Common myeloid progenitor, CD34-positive (primary cell): ENCODE measurements at regions not wholly inside any gene's neighbourhood (a gene's known extent, or its start where the extent isn't known, plus 50 kb on each side); places are given as distances from the start of the nearest gene placed in this dataset.

Experiments
- CTCF ChIA-PET: fragments of 350-600 bp; sonication (Branson Sonifier 250); formaldehyde crosslinking; loops from one replicate; lab custom pipeline; 2021; ENCODE audit warnings: antibody characterized with exemption; lab: Charles Lee
- POLR2A ChIA-PET: fragments of 350-600 bp; sonication (Branson Sonifier 250); formaldehyde crosslinking; loops from one replicate; lab custom pipeline; 2021; ENCODE audit warnings: antibody characterized with exemption; lab: Charles Lee
- DNase-seq, 3 donors: peaks; one replicate each; pipeline versions ENCODE4 v3.0.0 to v3.0.0-alpha.2; 2013
- H3K27ac ChIP-seq, 2 experiments: 1 replicate in 1 of 2; 2 replicates in 1 of 2; pipeline ENCODE4 v1.7.0; 2013; ENCODE audit warnings: inconsistent platforms in 2 of 2, low read length in 2 of 2, mild to moderate bottlenecking in 2 of 2, low read depth in 1 of 2, moderate library complexity in 1 of 2; ENCODE audit not compliant: severe bottlenecking in 2 of 2, insufficient read depth in 1 of 2, poor library complexity in 1 of 2
- H3K27me3 ChIP-seq, 5 experiments: replicated peaks in 2 of 5; 1 replicate in 3 of 5; 2 replicates in 2 of 5; pipeline versions ENCODE4 v1.6.1 to v1.7.0; 2013; ENCODE audit warnings: low read length in 4 of 5, mild to moderate bottlenecking in 2 of 5, moderate library complexity in 2 of 5, inconsistent platforms in 1 of 5; ENCODE audit not compliant: insufficient read depth in 5 of 5, control insufficient read depth in 4 of 5
- H3K36me3 ChIP-seq, 4 experiments: 1 replicate in 2 of 4; 2 replicates in 2 of 4; pipeline versions ENCODE4 v1.6.1 to v1.7.0; 2013; ENCODE audit warnings: low read length in 3 of 4, control low read depth in 1 of 4, mild to moderate bottlenecking in 1 of 4; ENCODE audit not compliant: control insufficient read depth in 4 of 4, insufficient read depth in 4 of 4
- H3K4me1 ChIP-seq, 4 experiments: 1 replicate in 3 of 4; 2 replicates in 1 of 4; pipeline versions ENCODE4 v1.6.1 to v1.7.1; 2013; ENCODE audit warnings: low read length in 3 of 4, mild to moderate bottlenecking in 3 of 4, control low read depth in 1 of 4, inconsistent platforms in 1 of 4, moderate library complexity in 1 of 4; ENCODE audit not compliant: control insufficient read depth in 4 of 4, insufficient read depth in 4 of 4; ENCODE audit errors: control extremely low read depth in 1 of 4
- H3K4me3 ChIP-seq, 7 experiments: 1 replicate in 4 of 7; 2 replicates in 3 of 7; pipeline versions ENCODE4 v1.5.1 to v1.7.0; 2013; ENCODE audit warnings: mild to moderate bottlenecking in 7 of 7, low read length in 6 of 7, moderate library complexity in 6 of 7, inconsistent platforms in 2 of 7, low read depth in 2 of 7, control low read depth in 1 of 7; ENCODE audit not compliant: insufficient read depth in 4 of 7, control insufficient read depth in 1 of 7; ENCODE audit errors: extremely low read depth in 1 of 7
- H3K9me3 ChIP-seq, 5 experiments: 1 replicate in 4 of 5; 2 replicates in 1 of 5; pipeline versions ENCODE4 v1.6.1 to v1.7.1; 2013; ENCODE audit warnings: low read length in 4 of 5, mild to moderate bottlenecking in 2 of 5, inconsistent platforms in 1 of 5, low read depth in 1 of 5, moderate library complexity in 1 of 5; ENCODE audit not compliant: control insufficient read depth in 4 of 5, insufficient read depth in 2 of 5; ENCODE audit errors: control extremely low read depth in 1 of 5
- WGBS: methylation state at CpG from one replicate; pipeline ENCODE4 v1.1.5; 2013; ENCODE audit not compliant: insufficient coverage; 5-methylcytosine and 5-hydroxymethylcytosine counted together

GRCh38 chr4:52299120-52299519, 248.0 kb downstream of the SPATA18 start:
- WGBS = 85% methylated on average over 5 of the region's 7 CpGs
- CTCF ChIA-PET = no interaction called here
- Histone ChIP-seq H3K36me3 (no peaks in the 10 kb centered on the region), H3K4me3 (no peak overlapping the region), H3K9me3 (no peaks in the 10 kb centered on the region), H3K4me1 (no peaks in the 10 kb centered on the region), H3K27ac (no peak overlapping the region), H3K27me3 (peaks cover 0 to 3% (median 0%) of the 10 kb centered on the region in 5 experiments)
- POLR2A ChIA-PET = no interaction called here
- no peak for DNase-seq

- no peaks in the 10 kb centered on the region for H3K27me3 ChIP-seq
- DNase-seq = no peak
- H3K9me3 ChIP-seq = no peaks in the 10 kb centered on the region
- H3K4me3 ChIP-seq = no peak overlapping the region
- no peaks in the 10 kb centered on the region for H3K4me1 ChIP-seq
- H3K36me3 ChIP-seq = no peaks in the 10 kb centered on the region
- ChIA-PET CTCF (no interaction called here), POLR2A (no interaction called here)
- WGBS = no CpG with 5 or more reads among the region's 2 CpGs
- H3K27ac ChIP-seq = no peak overlapping the region
Observed at GRCh38 chr4:52311464-52312125, 260.5 kb downstream of the SPATA18 start.

- CTCF ChIA-PET = no interaction called here
- no peaks in the 10 kb centered on the region for H3K4me1 ChIP-seq
- POLR2A ChIA-PET = no interaction called here
Observed at GRCh38 chr4:52312722-52313121, 261.6 kb downstream of the SPATA18 start.

GRCh38 chr4:52317361-52317879, 266.3 kb downstream of the SPATA18 start:
- no peaks in the 10 kb centered on the region for H3K27me3 ChIP-seq
- H3K4me3 ChIP-seq = no peak overlapping the region
- no peaks in the 10 kb centered on the region for H3K36me3 ChIP-seq
- ChIA-PET CTCF (no interaction called here), POLR2A (no interaction called here)
- no peaks in the 10 kb centered on the region for H3K9me3 ChIP-seq
- H3K27ac ChIP-seq = no peak overlapping the region
- no CpG with 5 or more reads among the region's 3 CpGs for WGBS
- DNase-seq = no peak
- no peaks in the 10 kb centered on the region for H3K4me1 ChIP-seq

More at GRCh38 chr4:52312722-52313121, 261.6 kb downstream of the SPATA18 start:
- no peak for DNase-seq
- Histone ChIP-seq H3K27ac (no peak overlapping the region), H3K4me3 (no peak overlapping the region), H3K9me3 (no peaks in the 10 kb centered on the region), H3K36me3 (no peaks in the 10 kb centered on the region), H3K27me3 (no peaks in the 10 kb centered on the region)
- WGBS = 100% methylated on average over 2 of the region's 2 CpGs

GRCh38 chr4:52317981-52318380, 266.9 kb downstream of the SPATA18 start:
- POLR2A ChIA-PET = no interaction called here
- H3K27ac ChIP-seq = no peak overlapping the region
- no peaks in the 10 kb centered on the region for H3K4me1 ChIP-seq
- no peaks in the 10 kb centered on the region for H3K36me3 ChIP-seq
- no peak overlapping the region for H3K4me3 ChIP-seq
- H3K27me3 ChIP-seq = no peaks in the 10 kb centered on the region
- no peak for DNase-seq
- CTCF ChIA-PET = no interaction called here
- H3K9me3 ChIP-seq = no peaks in the 10 kb centered on the region

GRCh38 chr4:52329894-52330293, 278.8 kb downstream of the SPATA18 start:
- no peak for DNase-seq
- Histone ChIP-seq H3K4me3 (no peak overlapping the region), H3K9me3 (peaks cover 0 to 19% (median 7%) of the 10 kb centered on the region in 5 experiments), H3K27ac (no peak overlapping the region), H3K27me3 (no peaks in the 10 kb centered on the region), H3K36me3 (no peaks in the 10 kb centered on the region), H3K4me1 (no peaks in the 10 kb centered on the region)
- CTCF ChIA-PET = no interaction called here
- POLR2A ChIA-PET = no interaction called here

GRCh38 chr4:52343595-52343994, 292.5 kb downstream of the SPATA18 start:
- H3K4me3 ChIP-seq = no peak overlapping the region
- DNase-seq = no peak
- ChIA-PET POLR2A (no interaction called here), CTCF (no interaction called here)
- peaks cover 0 to 2% (median 0%) of the 10 kb centered on the region in 5 experiments for H3K27me3 ChIP-seq
- no peak overlapping the region for H3K27ac ChIP-seq
- H3K4me1 ChIP-seq = no peaks in the 10 kb centered on the region
- WGBS = no CpG with 5 or more reads among the region's 1 CpG
- peaks cover 0 to 5% (median 2%) of the 10 kb centered on the region in 5 experiments for H3K9me3 ChIP-seq
- H3K36me3 ChIP-seq = no peaks in the 10 kb centered on the region
